ENCODE measurements at regions not wholly inside any gene's neighbourhood (a gene's known extent, or its start where the extent isn't known, plus 50 kb on each side); places are given as distances from the start of the nearest gene placed in this dataset.
"Not testable (repeated sequence)": the region's sequence is repeated elsewhere in the genome, so short reads cannot be mapped to it uniquely, and the experiment has no call there.

GRCh38 chr7:130789436-130789835 is 55.4 kb upstream of the KLF14 start:
- no peak for DNase-seq

- no peak for DNase-seq
Observed at GRCh38 chr7:130791746-130792145, 57.7 kb upstream of the KLF14 start.

GRCh38 chr7:130793855-130794618 is 60.0 kb upstream of the KLF14 start:
- peak; percentile 7 for DNase-seq

GRCh38 chr7:130794619-130794922 is 60.6 kb upstream of the KLF14 start:
- no peak for DNase-seq

- DNase-seq: not testable (repeated sequence)
Observed at GRCh38 chr7:130796425-130796824, 62.4 kb upstream of the KLF14 start.

GRCh38 chr7:130803127-130803526 is 69.1 kb upstream of the KLF14 start:
- DNase-seq: no peak

GRCh38 chr7:130804220-130804619 is 70.2 kb upstream of the KLF14 start:
- DNase-seq: no peak

- not testable (repeated sequence) for DNase-seq
Observed at GRCh38 chr7:130812819-130813218, 78.8 kb upstream of the KLF14 start.

GRCh38 chr7:130814778-130815335 is 80.8 kb upstream of the KLF14 start:
- no peak for DNase-seq

GRCh38 chr7:130818056-130818455 is 84.0 kb upstream of the KLF14 start:
- no peak for DNase-seq

- no peak for DNase-seq
Observed at GRCh38 chr7:130821864-130822263, 87.9 kb upstream of the KLF14 start.

- no peak for DNase-seq
Observed at GRCh38 chr7:130822642-130823041, 88.6 kb upstream of the KLF14 start.

GRCh38 chr7:130823060-130823459 is 89.1 kb upstream of the KLF14 start:
- DNase-seq: no peak

GRCh38 chr7:130825819-130826218 is 91.8 kb upstream of the KLF14 start:
- no peak for DNase-seq

- no peak for DNase-seq
Observed at GRCh38 chr7:130829415-130829814, 95.4 kb upstream of the KLF14 start.

GRCh38 chr7:130831322-130831721 is 97.3 kb upstream of the KLF14 start:
- no peak for DNase-seq

- peak; percentile 19 for DNase-seq
Observed at GRCh38 chr7:130831817-130832481, 97.9 kb upstream of the KLF14 start.

GRCh38 chr7:130838738-130839137 is 104.7 kb upstream of the KLF14 start:
- no peak for DNase-seq

GRCh38 chr7:130840599-130840998 is 106.6 kb upstream of the KLF14 start:
- no peak for DNase-seq

GRCh38 chr7:130841416-130841815 is 107.4 kb upstream of the KLF14 start:
- no peak for DNase-seq

GRCh38 chr7:130843703-130844102 is 109.7 kb upstream of the KLF14 start:
- no peak for DNase-seq

GRCh38 chr7:130844811-130845580 is 111.0 kb upstream of the KLF14 start:
- DNase-seq: no peak

- DNase-seq: no peak
Observed at GRCh38 chr7:130845581-130846085, 111.6 kb upstream of the KLF14 start.

Data from NCI-H146 (cell line).